NCI-H2029 (cell line): ENCODE measurements at regions not wholly inside any gene's neighbourhood (a gene's known extent, or its start where the extent isn't known, plus 50 kb on each side); places are given as distances from the start of the nearest gene placed in this dataset.
"Not testable (repeated sequence)": the region's sequence is repeated elsewhere in the genome, so short reads cannot be mapped to it uniquely, and the experiment has no call there.

ENCODE experiments used
- DNase-seq: peaks from one replicate; lab custom pipeline; 2025; lab: John Stamatoyannopoulos, UW

GRCh38 chr5:7305000-7305674, 90.8 kb upstream of the ADCY2 start:
- DNase-seq: not testable (repeated sequence)

- not testable (repeated sequence) for DNase-seq
Measured at GRCh38 chr5:7306556-7306955, 89.4 kb upstream of the ADCY2 start.

GRCh38 chr5:7307709-7308108, 88.2 kb upstream of the ADCY2 start:
- DNase-seq: not testable (repeated sequence)

DNA sequence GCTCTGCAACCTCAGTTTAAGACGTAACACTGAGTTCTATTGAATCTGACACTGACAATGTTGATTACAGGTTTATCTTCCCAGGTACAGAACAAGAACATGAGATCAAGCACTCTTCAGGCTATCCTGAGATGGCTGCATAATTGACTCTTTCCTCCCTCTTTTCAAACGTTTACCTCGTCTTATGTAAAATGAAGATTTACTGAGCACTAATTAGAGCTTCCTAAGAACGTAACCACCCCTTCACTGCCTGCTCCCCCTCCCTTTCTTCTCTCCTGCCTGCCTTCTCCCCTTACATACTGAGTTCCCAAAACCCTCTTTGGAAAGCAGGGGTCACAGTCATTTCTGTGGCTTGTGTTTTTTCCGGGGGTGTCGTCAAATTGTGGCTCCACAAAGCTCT, 86.2 kb upstream of the ADCY2 start:
- DNase-seq: not testable (repeated sequence)

GRCh38 chr5:7310656-7311055, 85.3 kb upstream of the ADCY2 start:
- not testable (repeated sequence) for DNase-seq

DNA sequence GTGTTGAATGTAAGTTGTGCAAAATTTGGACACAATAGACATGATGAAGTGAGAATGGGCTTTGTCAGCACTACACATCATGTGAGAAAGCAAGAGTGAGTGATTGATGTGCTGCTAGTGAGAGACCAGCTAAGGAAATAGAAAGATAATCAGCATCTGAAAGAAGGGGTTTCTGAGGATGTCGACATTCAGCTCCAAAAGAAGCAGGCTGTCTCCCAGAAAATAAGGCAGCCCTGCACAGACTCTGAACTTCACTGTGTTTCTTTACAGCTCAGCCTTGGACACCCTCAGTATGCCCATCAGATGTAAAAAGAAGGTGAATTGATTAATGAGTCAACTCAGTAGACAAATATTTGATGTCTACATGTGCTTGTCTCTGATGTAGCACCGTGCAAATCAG, 80.8 kb upstream of the ADCY2 start:
- no peak for DNase-seq

DNA sequence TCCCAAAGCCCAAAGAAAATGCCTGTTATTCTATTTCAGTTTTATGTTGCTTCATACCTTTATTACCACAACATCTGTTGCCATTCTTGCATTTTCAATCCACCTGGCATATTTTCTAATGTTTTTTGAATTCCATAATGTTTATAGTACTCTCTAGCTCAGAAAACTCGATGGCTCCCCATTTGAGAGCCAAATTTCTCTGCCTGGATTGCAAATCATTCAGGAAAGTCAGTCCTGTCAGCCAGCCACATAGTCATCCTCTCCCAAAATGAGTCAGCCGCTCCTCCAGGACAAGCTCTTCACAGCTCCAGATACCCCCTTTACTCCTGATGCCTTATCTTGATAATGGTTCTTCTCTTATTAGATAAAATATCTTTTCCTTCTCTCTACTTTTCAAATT, 78.2 kb upstream of the ADCY2 start:
- no peak for DNase-seq

DNA sequence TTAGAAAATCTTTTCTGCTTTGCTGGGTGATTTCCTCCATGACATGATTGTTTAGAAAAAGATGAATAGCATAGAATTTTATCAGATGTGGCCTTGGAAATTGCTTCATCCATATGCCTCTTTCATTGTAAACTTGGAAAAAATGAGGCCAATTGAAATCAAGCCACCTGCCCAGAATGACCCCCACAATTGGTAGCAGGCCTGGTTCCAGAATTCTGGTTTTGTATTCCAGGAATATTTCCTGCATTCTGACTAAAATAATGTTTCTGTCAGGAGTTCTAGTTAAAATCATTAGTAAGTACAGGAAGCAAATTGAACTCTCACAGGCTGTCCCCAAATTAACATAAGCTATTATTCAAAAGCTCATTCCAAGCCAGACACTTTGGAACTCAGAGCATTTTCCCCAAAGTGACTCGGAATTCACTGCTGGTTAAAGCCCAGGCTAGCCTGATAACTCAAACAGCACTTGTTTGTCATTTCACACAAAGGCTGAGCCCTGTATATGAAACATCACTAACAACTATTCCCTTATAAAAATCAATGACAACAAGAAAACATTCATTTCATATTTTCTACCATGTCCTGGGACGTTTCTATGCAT, 75.1 kb upstream of the ADCY2 start:
- no peak for DNase-seq

DNA sequence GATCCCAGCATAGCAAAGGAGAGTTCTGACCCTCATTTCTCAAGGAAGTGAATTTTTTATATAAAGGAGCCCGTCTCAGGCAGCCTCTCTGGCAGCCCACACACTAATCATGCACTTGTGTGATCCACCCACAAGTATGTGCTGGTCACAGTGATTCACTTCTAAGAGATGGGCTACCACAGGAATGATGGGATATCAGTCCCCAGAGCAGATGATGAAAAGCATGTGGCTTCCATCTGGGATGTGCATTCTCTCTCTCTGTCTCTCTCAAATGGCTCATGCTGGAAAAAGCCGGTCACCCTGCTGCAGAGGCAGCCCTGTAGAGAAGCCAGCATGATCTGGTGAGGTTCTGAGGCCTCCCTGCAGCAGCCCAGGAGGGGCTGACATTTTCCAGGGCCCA, 74.2 kb upstream of the ADCY2 start:
- no peak for DNase-seq

DNA sequence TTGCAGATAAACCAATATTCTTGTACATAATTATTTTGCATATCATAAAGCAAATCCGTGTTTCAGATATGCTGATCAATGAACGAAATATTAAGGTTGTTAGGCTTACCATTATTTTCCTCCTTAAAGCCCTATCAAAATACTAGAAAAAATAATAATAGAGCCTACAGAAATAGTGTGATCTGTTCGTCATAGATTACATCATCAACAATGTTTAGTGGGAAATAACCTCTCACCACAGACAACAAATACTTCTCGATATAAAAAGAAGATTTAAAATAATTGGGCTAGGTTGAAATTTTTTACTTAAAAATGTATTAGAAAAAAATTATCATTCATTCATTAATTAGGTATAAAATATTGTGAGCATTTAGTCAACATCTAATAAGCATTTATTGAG, 71.0 kb upstream of the ADCY2 start:
- no peak for DNase-seq

DNA sequence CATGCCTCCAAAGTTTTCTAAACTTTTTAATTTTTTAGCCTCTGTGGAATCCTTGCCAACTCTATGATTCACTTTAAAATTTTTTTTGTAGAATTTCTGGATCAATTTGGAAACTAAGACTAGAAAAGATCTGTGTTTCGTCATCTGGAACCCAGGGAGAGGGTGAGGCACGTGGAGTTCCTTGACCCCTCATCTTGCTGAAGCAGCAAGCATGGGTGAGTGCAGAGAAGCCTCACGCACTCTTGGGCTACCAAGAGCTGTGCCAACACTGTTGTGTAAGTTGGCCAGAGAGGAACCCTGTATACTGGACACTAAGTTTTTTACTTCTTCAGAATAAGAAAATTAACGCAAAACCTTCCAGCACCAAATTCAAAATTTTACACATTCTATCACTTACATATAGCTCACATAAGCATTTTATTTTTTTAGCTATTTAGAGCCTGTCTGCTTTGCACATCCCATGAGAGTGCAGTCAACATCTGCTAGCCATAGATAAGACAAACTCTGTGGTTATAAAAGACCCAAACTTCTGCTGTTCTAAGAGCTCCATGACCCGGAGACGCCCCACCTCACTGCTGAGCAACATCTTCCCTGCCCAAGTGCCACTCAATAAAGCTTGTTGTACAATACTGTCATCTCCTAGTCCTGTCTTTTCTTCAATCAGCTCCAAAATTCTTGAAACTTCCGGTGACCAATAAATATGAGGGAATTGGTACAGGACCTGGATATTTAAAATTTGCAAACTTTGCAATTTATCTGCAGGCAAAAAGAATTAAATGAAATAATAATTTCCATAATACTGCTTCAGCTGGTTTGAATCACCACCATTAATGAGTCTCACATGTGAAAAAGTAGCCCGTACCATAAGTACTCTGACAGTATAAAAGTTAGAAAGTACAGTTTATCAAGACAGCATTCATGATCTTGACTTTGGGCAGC, 69.7 kb upstream of the ADCY2 start:
- no peak for DNase-seq

GRCh38 chr5:7329141-7329540, 66.8 kb upstream of the ADCY2 start:
- no peak for DNase-seq

- DNase-seq: no peak
Measured at GRCh38 chr5:7329712-7330111, 66.2 kb upstream of the ADCY2 start.

DNA sequence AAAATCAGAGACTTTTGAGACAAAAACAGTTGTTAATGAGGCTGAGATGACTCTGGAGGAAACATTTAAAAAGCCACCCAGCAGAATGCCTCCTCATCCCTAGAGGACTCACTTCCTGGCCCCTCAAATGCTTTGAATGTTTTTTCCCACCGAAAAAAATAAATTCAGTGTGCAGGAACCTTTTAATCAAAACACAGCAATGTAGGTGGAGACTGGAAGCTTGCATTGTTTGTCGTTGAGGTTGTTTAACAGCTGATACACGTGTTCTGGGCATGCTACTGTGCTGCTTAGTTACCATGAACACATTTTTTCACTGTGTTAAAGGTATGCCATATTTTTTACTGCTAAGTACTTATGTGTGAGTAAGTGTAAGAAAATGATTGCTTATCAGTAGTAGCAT, 65.7 kb upstream of the ADCY2 start:
- DNase-seq: no peak

DNA sequence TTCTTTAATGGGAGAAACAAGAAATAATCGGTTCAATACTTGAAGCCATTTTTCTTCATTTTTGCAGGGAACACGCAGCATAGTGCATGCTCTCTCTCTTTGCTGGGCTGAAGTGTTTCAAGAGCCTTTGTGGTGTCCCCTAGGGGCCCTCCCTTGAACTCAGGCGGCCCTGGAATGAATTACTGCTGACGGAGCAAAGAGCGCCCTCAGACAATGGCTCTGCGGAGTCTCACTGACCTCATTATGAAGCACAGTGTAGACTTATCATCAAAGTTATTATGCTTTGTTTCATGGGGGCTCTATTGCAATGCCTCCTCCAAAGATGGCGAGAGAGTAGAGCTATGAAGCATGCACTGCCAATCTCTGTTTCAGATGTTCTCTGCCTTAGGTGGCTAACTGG, 64.8 kb upstream of the ADCY2 start:
- no peak for DNase-seq
